Suprapubic skin (tissue), 4 donors: ENCODE measurements at regions not wholly inside any gene's neighbourhood (a gene's known extent, or its start where the extent isn't known, plus 50 kb on each side); places are given as distances from the start of the nearest gene placed in this dataset.

Experiments
- DNase-seq, 2 donors: peaks; one replicate each; pipeline ENCODE4 v3.0.0-alpha.2; 2019; ENCODE audit warnings: low spot score in 2 of 2
- H3K27ac ChIP-seq: fragments of 200-600 bp; sonication (generic); one replicate; pipeline ENCODE4 v1.5.1; 2019
- H3K27me3 ChIP-seq: fragments of 200-600 bp; sonication (generic); one replicate; pipeline ENCODE4 v1.5.1; 2019
- H3K36me3 ChIP-seq: fragments of 200-600 bp; sonication (generic); one replicate; pipeline ENCODE4 v1.5.1; 2019
- H3K4me1 ChIP-seq: fragments of 200-600 bp; sonication (generic); one replicate; pipeline ENCODE4 v1.5.1; 2019
- H3K4me3 ChIP-seq: fragments of 200-600 bp; sonication (generic); one replicate; pipeline ENCODE4 v1.5.1; 2019; ENCODE audit warnings: mild to moderate bottlenecking
- H3K9me3 ChIP-seq: fragments of 200-600 bp; sonication (generic); one replicate; pipeline ENCODE4 v1.5.1; 2019
- EP300 ChIP-seq: sonication (generic); formaldehyde crosslinking; IDR thresholded peaks from one replicate; pipeline ENCODE4 v1.6.1; 2017; ENCODE audit warnings: antibody characterized with exemption
- POLR2A ChIP-seq, 2 donors: fragments of 450-650 bp; IDR thresholded peaks; one replicate each; pipeline ENCODE4 v1.6.1; 2017; ENCODE audit warnings: antibody characterized with exemption in 2 of 2, mild to moderate bottlenecking in 2 of 2, moderate library complexity in 2 of 2
- POLR2AphosphoS5 ChIP-seq, 3 donors: sonication (generic); formaldehyde crosslinking; IDR thresholded peaks; one replicate each; pipeline ENCODE4 v1.6.1; 2017; ENCODE audit warnings: antibody characterized with exemption in 3 of 3
- WGBS: methylation state at CpG from one replicate; pipeline ENCODE4 v1.1.5; 2018; 5-methylcytosine and 5-hydroxymethylcytosine counted together
- TF ChIP-seq, protein P1 (sequence below), 2 donors: fragments of 200-600 bp in 1 of 2; fragments of 450-650 bp in 1 of 2; sonication (generic) in 1 of 2; IDR thresholded peaks; one replicate each; pipeline ENCODE4 v1.5.1; 2016 to 2019; ENCODE audit warnings: antibody characterized with exemption in 2 of 2, mild to moderate bottlenecking in 1 of 2, moderate library complexity in 1 of 2

DNA sequence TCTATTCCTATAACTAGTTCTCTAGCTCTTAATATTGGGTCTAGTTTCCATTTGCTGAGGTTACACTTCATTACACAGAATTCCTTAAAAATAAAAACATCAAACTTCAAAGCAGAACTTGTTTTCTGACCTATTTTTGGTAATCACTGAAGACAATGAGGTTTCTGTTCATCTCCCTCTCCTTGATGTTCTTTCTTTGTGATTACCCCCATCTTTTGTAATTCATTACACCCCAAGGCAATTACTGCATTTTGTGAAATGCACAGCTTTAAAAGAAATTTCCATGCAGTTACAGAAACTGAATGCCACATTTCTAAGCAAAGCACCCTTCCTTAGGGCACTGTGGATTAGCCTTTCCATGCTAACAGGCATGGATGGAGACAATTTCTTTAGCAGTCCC, 363.2 kb upstream of the RND3 start:
- DNase-seq = no peak
- no peak overlapping the region for H3K27ac ChIP-seq
- no peak for TF ChIP-seq POLR2AphosphoS5 (IDR thresholded peaks at IDR 0.05)
- no peak for TF ChIP-seq EP300
- no peak for TF ChIP-seq POLR2A (IDR thresholded peaks at IDR 0.05)
- TF ChIP-seq, protein P1, sequence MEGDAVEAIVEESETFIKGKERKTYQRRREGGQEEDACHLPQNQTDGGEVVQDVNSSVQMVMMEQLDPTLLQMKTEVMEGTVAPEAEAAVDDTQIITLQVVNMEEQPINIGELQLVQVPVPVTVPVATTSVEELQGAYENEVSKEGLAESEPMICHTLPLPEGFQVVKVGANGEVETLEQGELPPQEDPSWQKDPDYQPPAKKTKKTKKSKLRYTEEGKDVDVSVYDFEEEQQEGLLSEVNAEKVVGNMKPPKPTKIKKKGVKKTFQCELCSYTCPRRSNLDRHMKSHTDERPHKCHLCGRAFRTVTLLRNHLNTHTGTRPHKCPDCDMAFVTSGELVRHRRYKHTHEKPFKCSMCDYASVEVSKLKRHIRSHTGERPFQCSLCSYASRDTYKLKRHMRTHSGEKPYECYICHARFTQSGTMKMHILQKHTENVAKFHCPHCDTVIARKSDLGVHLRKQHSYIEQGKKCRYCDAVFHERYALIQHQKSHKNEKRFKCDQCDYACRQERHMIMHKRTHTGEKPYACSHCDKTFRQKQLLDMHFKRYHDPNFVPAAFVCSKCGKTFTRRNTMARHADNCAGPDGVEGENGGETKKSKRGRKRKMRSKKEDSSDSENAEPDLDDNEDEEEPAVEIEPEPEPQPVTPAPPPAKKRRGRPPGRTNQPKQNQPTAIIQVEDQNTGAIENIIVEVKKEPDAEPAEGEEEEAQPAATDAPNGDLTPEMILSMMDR (IDR thresholded peaks at IDR 0.05) = no peak

DNA sequence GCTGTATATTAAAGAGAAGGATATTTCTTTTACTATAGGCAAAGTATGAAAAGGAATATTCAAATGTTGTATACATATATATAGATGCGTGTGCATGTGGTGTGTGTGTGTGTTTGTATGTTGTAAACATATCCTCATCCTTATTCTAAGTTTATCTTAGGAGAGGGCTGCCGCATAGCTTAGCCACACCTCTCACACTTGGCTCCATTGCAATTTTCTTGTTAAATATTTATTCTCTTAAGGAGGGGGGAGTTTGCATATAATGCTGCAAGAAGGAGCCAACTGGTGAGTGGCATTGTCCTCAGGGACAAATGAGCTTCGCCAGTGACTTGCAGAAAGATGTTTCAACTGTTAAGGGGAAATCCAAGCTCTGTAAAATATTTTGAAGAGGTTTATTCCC, 360.1 kb upstream of the RND3 start:
- no peaks in the 10 kb centered on the region for H3K4me1 ChIP-seq
- WGBS = 60% methylated on average over 3 of the region's 3 CpGs
- no peaks in the 10 kb centered on the region for H3K9me3 ChIP-seq
- no peak for DNase-seq
- H3K27ac ChIP-seq = no peak overlapping the region
- no peak overlapping the region for H3K4me3 ChIP-seq
- H3K27me3 ChIP-seq = no peaks in the 10 kb centered on the region
- no peaks in the 10 kb centered on the region for H3K36me3 ChIP-seq
- TF ChIP-seq EP300 (no peak), POLR2A (IDR thresholded peaks at IDR 0.05) (no peak), POLR2AphosphoS5 (IDR thresholded peaks at IDR 0.05) (no peak)
- TF ChIP-seq, protein P1 (IDR thresholded peaks at IDR 0.05) = no peak

More for the DNA sequence above, 363.2 kb upstream of the RND3 start:
- Histone ChIP-seq H3K27me3 (no peaks in the 10 kb centered on the region), H3K36me3 (no peaks in the 10 kb centered on the region), H3K4me1 (no peaks in the 10 kb centered on the region), H3K9me3 (no peaks in the 10 kb centered on the region), H3K4me3 (no peak overlapping the region)

DNA sequence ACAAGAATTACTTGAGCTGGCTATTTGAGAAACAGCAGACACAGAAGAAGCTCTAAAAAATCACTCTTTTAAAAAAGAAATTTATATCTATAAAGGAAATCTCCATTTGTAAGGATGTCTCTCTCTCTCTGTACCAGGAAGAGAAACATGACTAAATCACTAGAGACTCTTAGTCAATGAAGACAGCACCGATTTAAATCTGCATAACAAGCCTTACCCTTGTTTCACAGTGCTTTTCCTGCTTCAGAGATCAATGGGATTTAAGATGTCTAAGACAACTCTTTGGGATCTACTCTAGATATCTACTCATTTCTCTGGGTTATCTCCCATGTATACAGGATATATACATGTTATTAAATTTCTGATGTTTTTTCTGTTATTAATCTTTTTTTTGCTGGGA, 359.2 kb upstream of the RND3 start:
- Histone ChIP-seq H3K4me3 (no peak overlapping the region), H3K36me3 (no peaks in the 10 kb centered on the region), H3K9me3 (no peaks in the 10 kb centered on the region), H3K4me1 (no peaks in the 10 kb centered on the region), H3K27ac (no peak overlapping the region), H3K27me3 (no peaks in the 10 kb centered on the region)
- WGBS = 58% methylated on average over 1 of the region's 1 CpG
- DNase-seq = no peak
- TF ChIP-seq POLR2AphosphoS5 (IDR thresholded peaks at IDR 0.05) = no peak
- no peak for TF ChIP-seq EP300
- TF ChIP-seq, protein P1 (IDR thresholded peaks at IDR 0.05) = no peak
- no peak for TF ChIP-seq POLR2A (IDR thresholded peaks at IDR 0.05)

DNA sequence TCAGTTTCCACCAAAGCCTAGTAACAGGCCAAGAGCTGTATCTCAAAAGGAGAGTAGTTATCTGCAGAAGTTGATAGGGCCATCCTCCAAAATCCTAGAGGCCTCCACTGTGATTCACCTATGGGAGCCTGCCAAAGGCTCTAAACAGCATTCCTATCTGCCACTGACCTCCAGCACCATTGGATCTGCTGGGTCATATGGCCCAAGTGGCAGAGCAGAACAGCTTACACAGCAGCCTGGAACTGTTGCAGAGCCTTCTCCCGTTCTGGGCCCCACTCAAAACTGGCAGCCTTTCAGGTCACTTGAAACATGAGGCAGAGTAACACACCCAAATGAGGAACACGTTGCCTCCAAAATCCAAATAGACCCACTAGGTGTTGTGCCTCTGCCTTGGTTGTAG, 345.2 kb upstream of the RND3 start:
- Histone ChIP-seq H3K4me1 (no peaks in the 10 kb centered on the region), H3K36me3 (no peaks in the 10 kb centered on the region), H3K27ac (no peak overlapping the region), H3K27me3 (no peaks in the 10 kb centered on the region), H3K9me3 (peaks cover 4% of the 10 kb centered on the region), H3K4me3 (no peak overlapping the region)
- TF ChIP-seq POLR2AphosphoS5 (IDR thresholded peaks at IDR 0.05) (no peak), EP300 (no peak), POLR2A (IDR thresholded peaks at IDR 0.05) (no peak)
- TF ChIP-seq, protein P1 (IDR thresholded peaks at IDR 0.05) = no peak
- DNase-seq = no peak
- 53% methylated on average over 2 of the region's 2 CpGs for WGBS

DNA sequence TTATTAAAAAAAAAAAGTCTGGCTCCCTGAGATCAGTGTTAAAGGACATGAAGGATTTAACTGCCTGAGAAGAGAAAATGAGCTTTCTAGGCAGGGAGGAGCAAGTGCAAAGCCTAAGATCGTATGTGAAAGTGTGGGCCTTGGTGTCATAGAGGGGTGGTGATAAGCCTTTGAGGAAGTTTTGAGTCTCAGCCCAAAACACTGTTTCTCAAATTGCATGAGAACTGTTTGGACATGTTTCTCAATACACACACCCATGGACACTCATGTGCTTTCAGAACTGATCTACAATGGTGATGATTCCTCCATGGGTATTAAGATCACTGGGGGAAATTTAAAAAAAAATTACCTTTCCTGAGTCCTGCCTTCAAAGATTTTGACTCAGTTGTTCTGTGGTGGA, 336.7 kb upstream of the RND3 start:
- Histone ChIP-seq H3K4me1 (no peaks in the 10 kb centered on the region), H3K27ac (no peak overlapping the region), H3K4me3 (no peak overlapping the region), H3K36me3 (no peaks in the 10 kb centered on the region), H3K27me3 (no peaks in the 10 kb centered on the region), H3K9me3 (no peaks in the 10 kb centered on the region)
- no peak for DNase-seq
- no peak for TF ChIP-seq EP300
- no peak for TF ChIP-seq POLR2AphosphoS5 (IDR thresholded peaks at IDR 0.05)
- no peak for TF ChIP-seq POLR2A (IDR thresholded peaks at IDR 0.05)
- TF ChIP-seq, protein P1 (IDR thresholded peaks at IDR 0.05) = no peak
- 0% methylated on average over 1 of the region's 1 CpG for WGBS
